GM12878 (cell line): ENCODE measurements at regions not wholly inside any gene's neighbourhood (a gene's known extent, or its start where the extent isn't known, plus 50 kb on each side); places are given as distances from the start of the nearest gene placed in this dataset.

Experiments
- ATAC-seq: fragments of 200-7000 bp; cut with Tn5 transposase; 3 replicates; pipeline ENCODE4 v1.9.1; 2020; ENCODE audit warnings: mild to moderate bottlenecking, moderate library complexity
- BruUV-seq: library from RNA; stranded (reverse); fragments of 400-500 nt; replicated peaks from 2 replicates; lab custom pipeline; 2021; lab: Mats Ljungman, UMichigan
- CTCF ChIA-PET: fragments of 300-600 bp; sonication (Branson Sonifier 250); formaldehyde crosslinking; extraction: SDS; loops from one replicate; lab custom pipeline; 2021; ENCODE audit warnings: inconsistent platforms; lab: Yijun Ruan, JAX
- POLR2A ChIA-PET: fragments of 350-600 bp; formaldehyde crosslinking; extraction: SDS; loops from one replicate; lab custom pipeline; 2021; ENCODE audit warnings: inconsistent platforms; lab: Charles Lee
- RAD21 ChIA-PET: fragments of 300-600 bp; sonication (Branson Sonifier 250); formaldehyde crosslinking; loops from one replicate; lab custom pipeline; 2023; ENCODE audit warnings: antibody characterized with exemption; ENCODE audit not compliant: unreplicated experiment; lab: Charles Lee
- SMC1A ChIA-PET: fragments of 300-600 bp; sonication (Branson Sonifier 250); formaldehyde crosslinking; loops from one replicate; lab custom pipeline; 2023; ENCODE audit not compliant: unreplicated experiment, uncharacterized antibody; lab: Charles Lee
- DNase-seq: peaks from one replicate; pipeline ENCODE4 v3.0.0-alpha.2; 2011; ENCODE audit warnings: low read depth, low spot score
- FAIRE-seq: peaks from 3 replicates; lab custom pipeline; 2011; peaks lifted over from hg19 to GRCh38; lab: Jason Lieb, UNC
- H2AFZ ChIP-seq: 2 replicates; pipeline ENCODE4 v1.6.0; 2011; ENCODE audit warnings: low read depth, low read length, control low read depth; ENCODE audit not compliant: control insufficient read depth
- H3K27ac ChIP-seq: 2 replicates; pipeline ENCODE4 v1.5.1; 2011; ENCODE audit warnings: control low read depth; ENCODE audit not compliant: control insufficient read depth, insufficient read depth
- H3K27me3 ChIP-seq, 2 experiments: replicated peaks in 1 of 2; 2 replicates each; pipeline versions ENCODE4 v1.6.0 to v1.6.1; 2011; ENCODE audit warnings: low read length in 1 of 2; ENCODE audit not compliant: control insufficient read depth in 2 of 2, insufficient read depth in 2 of 2
- H3K36me3 ChIP-seq, 2 experiments: 2 replicates each; pipeline ENCODE4 v1.5.1; 2011; ENCODE audit warnings: low read length in 1 of 2; ENCODE audit not compliant: control insufficient read depth in 2 of 2, insufficient read depth in 2 of 2
- H3K4me1 ChIP-seq: 2 replicates; pipeline ENCODE4 v1.6.1; 2011; ENCODE audit warnings: mild to moderate bottlenecking, low read length, moderate library complexity, mixed read lengths; ENCODE audit not compliant: control insufficient read depth, insufficient read depth
- H3K4me2 ChIP-seq: 2 replicates; pipeline ENCODE4 v1.6.0; 2011; ENCODE audit warnings: control low read depth; ENCODE audit not compliant: control insufficient read depth, insufficient read depth
- H3K4me3 ChIP-seq: fragments of 200-600 bp; sonication (generic); 2 replicates; pipeline ENCODE4 v1.5.1; 2016
- H3K79me2 ChIP-seq: 2 replicates; pipeline ENCODE4 v1.6.0; 2011; ENCODE audit warnings: low read length; ENCODE audit not compliant: control insufficient read depth, insufficient read depth
- H3K9ac ChIP-seq: 2 replicates; pipeline ENCODE4 v1.8.0; 2011; ENCODE audit warnings: low read length, control low read depth, mixed read lengths; ENCODE audit not compliant: control insufficient read depth, insufficient read depth
- H3K9me3 ChIP-seq: replicated peaks from 3 replicates; pipeline ENCODE4 v1.5.1; 2011; ENCODE audit warnings: mild to moderate bottlenecking, low read length; ENCODE audit not compliant: control insufficient read depth, insufficient read depth
- H4K20me1 ChIP-seq: 2 replicates; pipeline ENCODE4 v1.6.0; 2011; ENCODE audit not compliant: control insufficient read depth, insufficient read depth
- CBX3 ChIP-seq: fragments of 200-600 bp; sonication (generic); IDR thresholded peaks from 2 replicates; pipeline ENCODE4 v1.6.1; 2016; ENCODE audit warnings: low read depth, borderline replicate concordance
- FOXK2 ChIP-seq: fragments of 450-650 bp; IDR thresholded peaks from 2 replicates; pipeline ENCODE4 v1.6.1; 2017; ENCODE audit warnings: mild to moderate bottlenecking, moderate library complexity
- MYC ChIP-seq: IDR thresholded peaks from 2 replicates; pipeline ENCODE4 v1.6.1; 2011; ENCODE audit warnings: mild to moderate bottlenecking, low read length, moderate library complexity, inconsistent platforms; ENCODE audit not compliant: insufficient read depth, insufficient replicate concordance, insufficient read length, severe bottlenecking
- NR2C2 ChIP-seq: IDR thresholded peaks from 2 replicates; pipeline ENCODE4 v1.6.1; 2011; ENCODE audit warnings: borderline replicate concordance, low read depth; ENCODE audit not compliant: control insufficient read depth, insufficient read length
- NR2F1 ChIP-seq: fragments of 450-650 bp; conservative IDR thresholded peaks from 2 replicates; pipeline ENCODE4 v1.6.1; 2017; ENCODE audit warnings: mild to moderate bottlenecking
- PAX8 ChIP-seq: fragments of 450-650 bp; IDR thresholded peaks from 2 replicates; pipeline ENCODE4 v1.6.1; 2017; ENCODE audit warnings: mild to moderate bottlenecking, moderate library complexity
- PBX3 ChIP-seq: IDR thresholded peaks from 2 replicates; pipeline ENCODE4 v1.6.1; 2011; ENCODE audit warnings: mild to moderate bottlenecking, low read depth, low read length, moderate library complexity; ENCODE audit not compliant: insufficient replicate concordance
- RB1 ChIP-seq: fragments of 450-650 bp; formaldehyde crosslinking; IDR thresholded peaks from 2 replicates; pipeline ENCODE4 v1.6.1; 2017; ENCODE audit warnings: mild to moderate bottlenecking, borderline replicate concordance
- RUNX3 ChIP-seq: IDR thresholded peaks from 2 replicates; pipeline ENCODE4 v1.6.1; 2012; ENCODE audit warnings: low read length, inconsistent platforms
- SRF ChIP-seq, 2 experiments: IDR thresholded peaks; 2 replicates each; pipeline ENCODE4 v1.6.1; 2011; ENCODE audit warnings: low read depth in 2 of 2, low read length in 2 of 2, mild to moderate bottlenecking in 1 of 2, moderate library complexity in 1 of 2
- TCF12 ChIP-seq: IDR thresholded peaks from 2 replicates; pipeline ENCODE4 v1.6.1; 2011; ENCODE audit warnings: low read depth, mild to moderate bottlenecking, low read length
- WGBS: methylation state at CpG from one replicate; pipeline ENCODE4 v1.1.6; 2016; ENCODE audit warnings: low lambda C conversion rate; ENCODE audit not compliant: insufficient replicate concordance, insufficient coverage; ENCODE audit errors: missing lambda C conversion rate; 5-methylcytosine and 5-hydroxymethylcytosine counted together
- in situ Hi-C: fragments of 300-500 bp; cut with MboI; formaldehyde crosslinking; loops from 9 replicates; pipeline ENCODE4 v1.14.3; 2018; ENCODE audit warnings: mixed read lengths
- intact Hi-C: fragments of 100-400 bp; cut with micrococcal nuclease; formaldehyde crosslinking; loops from one replicate; pipeline ENCODE4 v1.14.2; 2022; ENCODE audit not compliant: unreplicated experiment
- TF ChIP-seq, protein P1 (sequence below): fragments of 450-650 bp; formaldehyde crosslinking; IDR thresholded peaks from 2 replicates; pipeline ENCODE4 v1.5.0; 2022; ENCODE audit warnings: mild to moderate bottlenecking, missing genetic modification characterization
- TF ChIP-seq, protein P2 (sequence below): fragments of 450-650 bp; IDR thresholded peaks from 2 replicates; pipeline ENCODE4 v1.6.1; 2017; ENCODE audit warnings: mild to moderate bottlenecking, moderate library complexity

- TF ChIP-seq, protein P1, sequence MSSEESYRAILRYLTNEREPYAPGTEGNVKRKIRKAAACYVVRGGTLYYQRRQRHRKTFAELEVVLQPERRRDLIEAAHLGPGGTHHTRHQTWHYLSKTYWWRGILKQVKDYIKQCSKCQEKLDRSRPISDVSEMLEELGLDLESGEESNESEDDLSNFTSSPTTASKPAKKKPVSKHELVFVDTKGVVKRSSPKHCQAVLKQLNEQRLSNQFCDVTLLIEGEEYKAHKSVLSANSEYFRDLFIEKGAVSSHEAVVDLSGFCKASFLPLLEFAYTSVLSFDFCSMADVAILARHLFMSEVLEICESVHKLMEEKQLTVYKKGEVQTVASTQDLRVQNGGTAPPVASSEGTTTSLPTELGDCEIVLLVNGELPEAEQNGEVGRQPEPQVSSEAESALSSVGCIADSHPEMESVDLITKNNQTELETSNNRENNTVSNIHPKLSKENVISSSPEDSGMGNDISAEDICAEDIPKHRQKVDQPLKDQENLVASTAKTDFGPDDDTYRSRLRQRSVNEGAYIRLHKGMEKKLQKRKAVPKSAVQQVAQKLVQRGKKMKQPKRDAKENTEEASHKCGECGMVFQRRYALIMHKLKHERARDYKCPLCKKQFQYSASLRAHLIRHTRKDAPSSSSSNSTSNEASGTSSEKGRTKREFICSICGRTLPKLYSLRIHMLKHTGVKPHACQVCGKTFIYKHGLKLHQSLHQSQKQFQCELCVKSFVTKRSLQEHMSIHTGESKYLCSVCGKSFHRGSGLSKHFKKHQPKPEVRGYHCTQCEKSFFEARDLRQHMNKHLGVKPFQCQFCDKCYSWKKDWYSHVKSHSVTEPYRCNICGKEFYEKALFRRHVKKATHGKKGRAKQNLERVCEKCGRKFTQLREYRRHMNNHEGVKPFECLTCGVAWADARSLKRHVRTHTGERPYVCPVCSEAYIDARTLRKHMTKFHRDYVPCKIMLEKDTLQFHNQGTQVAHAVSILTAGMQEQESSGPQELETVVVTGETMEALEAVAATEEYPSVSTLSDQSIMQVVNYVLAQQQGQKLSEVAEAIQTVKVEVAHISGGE = no peak
- no peak for TF ChIP-seq PBX3
- TF ChIP-seq PAX8 = no peak
- peak; percentile 80 for TF ChIP-seq RUNX3
- peak; percentile 57 for TF ChIP-seq NR2F1
Measured at GRCh38 chr7:26011039-26011696, 140.8 kb upstream of the NFE2L3 start (continued).

GRCh38 chr7:26013551-26014083, 138.4 kb upstream of the NFE2L3 start:
- in situ Hi-C loops = no loop called here
- TF ChIP-seq NR2C2 = no peak
- TF ChIP-seq, protein P2, sequence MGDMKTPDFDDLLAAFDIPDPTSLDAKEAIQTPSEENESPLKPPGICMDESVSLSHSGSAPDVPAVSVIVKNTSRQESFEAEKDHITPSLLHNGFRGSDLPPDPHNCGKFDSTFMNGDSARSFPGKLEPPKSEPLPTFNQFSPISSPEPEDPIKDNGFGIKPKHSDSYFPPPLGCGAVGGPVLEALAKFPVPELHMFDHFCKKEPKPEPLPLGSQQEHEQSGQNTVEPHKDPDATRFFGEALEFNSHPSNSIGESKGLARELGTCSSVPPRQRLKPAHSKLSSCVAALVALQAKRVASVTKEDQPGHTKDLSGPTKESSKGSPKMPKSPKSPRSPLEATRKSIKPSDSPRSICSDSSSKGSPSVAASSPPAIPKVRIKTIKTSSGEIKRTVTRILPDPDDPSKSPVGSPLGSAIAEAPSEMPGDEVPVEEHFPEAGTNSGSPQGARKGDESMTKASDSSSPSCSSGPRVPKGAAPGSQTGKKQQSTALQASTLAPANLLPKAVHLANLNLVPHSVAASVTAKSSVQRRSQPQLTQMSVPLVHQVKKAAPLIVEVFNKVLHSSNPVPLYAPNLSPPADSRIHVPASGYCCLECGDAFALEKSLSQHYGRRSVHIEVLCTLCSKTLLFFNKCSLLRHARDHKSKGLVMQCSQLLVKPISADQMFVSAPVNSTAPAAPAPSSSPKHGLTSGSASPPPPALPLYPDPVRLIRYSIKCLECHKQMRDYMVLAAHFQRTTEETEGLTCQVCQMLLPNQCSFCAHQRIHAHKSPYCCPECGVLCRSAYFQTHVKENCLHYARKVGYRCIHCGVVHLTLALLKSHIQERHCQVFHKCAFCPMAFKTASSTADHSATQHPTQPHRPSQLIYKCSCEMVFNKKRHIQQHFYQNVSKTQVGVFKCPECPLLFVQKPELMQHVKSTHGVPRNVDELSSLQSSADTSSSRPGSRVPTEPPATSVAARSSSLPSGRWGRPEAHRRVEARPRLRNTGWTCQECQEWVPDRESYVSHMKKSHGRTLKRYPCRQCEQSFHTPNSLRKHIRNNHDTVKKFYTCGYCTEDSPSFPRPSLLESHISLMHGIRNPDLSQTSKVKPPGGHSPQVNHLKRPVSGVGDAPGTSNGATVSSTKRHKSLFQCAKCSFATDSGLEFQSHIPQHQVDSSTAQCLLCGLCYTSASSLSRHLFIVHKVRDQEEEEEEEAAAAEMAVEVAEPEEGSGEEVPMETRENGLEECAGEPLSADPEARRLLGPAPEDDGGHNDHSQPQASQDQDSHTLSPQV = no peak
- no peak for TF ChIP-seq FOXK2
- no peak for TF ChIP-seq RB1
- TF ChIP-seq TCF12 = no peak
- no peak for TF ChIP-seq MYC
- no peak for TF ChIP-seq SRF (IDR thresholded peaks at IDR 0.05; ENCODE audit: low read depth in 2 of 2, low read length in 2 of 2)
- TF ChIP-seq CBX3 = no peak

More at GRCh38 chr7:26013551-26014083, 138.4 kb upstream of the NFE2L3 start:
- FAIRE-seq (no peak), ATAC-seq (peak; percentile 36; the same call in 1 of the 3 replicates), DNase-seq (no peak)
- ChIA-PET POLR2A (no interaction called here), RAD21 (no interaction called here), CTCF (no interaction called here), SMC1A (no interaction called here)
- peaks cover 0 to 2% of the 10 kb centered on the region in 2 experiments; a peak in 1 of 4 replicates for H3K27me3 ChIP-seq
- H3K9me3 ChIP-seq = no peaks in the 10 kb centered on the region; the same call in 2 of the 3 replicates
- WGBS = 45% methylated on average over 9 of the region's 9 CpGs
- no peaks in the 10 kb centered on the region for H3K36me3 ChIP-seq
- no peak overlapping the region for H3K9ac ChIP-seq
- H4K20me1 ChIP-seq = no peaks in the 10 kb centered on the region
- no peak overlapping the region for H2AFZ ChIP-seq
- H3K4me2 ChIP-seq = no peak overlapping the region
- H3K4me3 ChIP-seq = no peak overlapping the region
- peaks cover 21% of the 10 kb centered on the region for H3K4me1 ChIP-seq
- no peak overlapping the region for H3K27ac ChIP-seq
- intact Hi-C loops = no loop called here
- no TSS peak for BruUV-seq
- no peaks in the 10 kb centered on the region for H3K79me2 ChIP-seq
